ENCODE measurements at regions not wholly inside any gene's neighbourhood (a gene's known extent, or its start where the extent isn't known, plus 50 kb on each side); places are given as distances from the start of the nearest gene placed in this dataset.

DNA sequence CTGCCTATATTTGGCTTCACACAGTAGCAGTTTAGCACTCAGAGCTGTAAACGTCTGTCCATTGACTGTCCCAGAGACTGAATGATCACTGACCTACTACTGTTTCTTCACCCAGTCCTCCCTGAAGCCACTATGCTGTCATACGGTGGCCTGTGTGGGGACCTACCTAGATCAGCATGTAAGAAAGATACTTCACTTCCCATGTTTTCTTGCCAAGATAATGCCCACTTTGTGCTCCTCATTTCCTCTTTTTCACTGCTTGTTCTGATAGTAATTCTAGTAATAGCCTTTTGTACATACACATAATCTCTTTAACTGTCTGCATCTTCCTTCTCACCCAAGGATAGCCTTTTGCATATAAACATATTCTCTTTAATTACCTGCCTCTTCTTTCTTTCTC, 109.9 kb upstream of the TIAM2 start:
- no peaks in the 10 kb centered on the region; the same call in none of the 2 replicates for H3K36me3 ChIP-seq (ENCODE audit: control insufficient read depth, insufficient read depth, low read length)
- no peak overlapping the region for H3K4me3 ChIP-seq (replicated peaks; ENCODE audit: low read depth, low read length)
- H3K27me3 ChIP-seq (replicated peaks; ENCODE audit: control insufficient read depth, insufficient read depth, low read length), result no peaks in the 10 kb centered on the region
- TF ChIP-seq, protein P1, sequence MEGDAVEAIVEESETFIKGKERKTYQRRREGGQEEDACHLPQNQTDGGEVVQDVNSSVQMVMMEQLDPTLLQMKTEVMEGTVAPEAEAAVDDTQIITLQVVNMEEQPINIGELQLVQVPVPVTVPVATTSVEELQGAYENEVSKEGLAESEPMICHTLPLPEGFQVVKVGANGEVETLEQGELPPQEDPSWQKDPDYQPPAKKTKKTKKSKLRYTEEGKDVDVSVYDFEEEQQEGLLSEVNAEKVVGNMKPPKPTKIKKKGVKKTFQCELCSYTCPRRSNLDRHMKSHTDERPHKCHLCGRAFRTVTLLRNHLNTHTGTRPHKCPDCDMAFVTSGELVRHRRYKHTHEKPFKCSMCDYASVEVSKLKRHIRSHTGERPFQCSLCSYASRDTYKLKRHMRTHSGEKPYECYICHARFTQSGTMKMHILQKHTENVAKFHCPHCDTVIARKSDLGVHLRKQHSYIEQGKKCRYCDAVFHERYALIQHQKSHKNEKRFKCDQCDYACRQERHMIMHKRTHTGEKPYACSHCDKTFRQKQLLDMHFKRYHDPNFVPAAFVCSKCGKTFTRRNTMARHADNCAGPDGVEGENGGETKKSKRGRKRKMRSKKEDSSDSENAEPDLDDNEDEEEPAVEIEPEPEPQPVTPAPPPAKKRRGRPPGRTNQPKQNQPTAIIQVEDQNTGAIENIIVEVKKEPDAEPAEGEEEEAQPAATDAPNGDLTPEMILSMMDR (IDR thresholded peaks at IDR 0.05; ENCODE audit: insufficient read depth, low read length, poor library complexity, severe bottlenecking), result no peak
- no peak for DNase-seq (ENCODE audit: extremely low read depth, insufficient read length)

- no peak overlapping the region for H3K4me3 ChIP-seq (replicated peaks; ENCODE audit: low read depth, low read length)
- H3K27me3 ChIP-seq (replicated peaks; ENCODE audit: control insufficient read depth, insufficient read depth, low read length), result no peaks in the 10 kb centered on the region
- TF ChIP-seq, protein P1 (IDR thresholded peaks at IDR 0.05; ENCODE audit: insufficient read depth, low read length, poor library complexity, severe bottlenecking), result no peak
- no peak for DNase-seq (ENCODE audit: extremely low read depth, insufficient read length)
- no peaks in the 10 kb centered on the region; the same call in none of the 2 replicates for H3K36me3 ChIP-seq (ENCODE audit: control insufficient read depth, insufficient read depth, low read length)
These were observed 109.1 kb upstream of the TIAM2 start for GRCh38 chr6:154886016-154886415.

DNA sequence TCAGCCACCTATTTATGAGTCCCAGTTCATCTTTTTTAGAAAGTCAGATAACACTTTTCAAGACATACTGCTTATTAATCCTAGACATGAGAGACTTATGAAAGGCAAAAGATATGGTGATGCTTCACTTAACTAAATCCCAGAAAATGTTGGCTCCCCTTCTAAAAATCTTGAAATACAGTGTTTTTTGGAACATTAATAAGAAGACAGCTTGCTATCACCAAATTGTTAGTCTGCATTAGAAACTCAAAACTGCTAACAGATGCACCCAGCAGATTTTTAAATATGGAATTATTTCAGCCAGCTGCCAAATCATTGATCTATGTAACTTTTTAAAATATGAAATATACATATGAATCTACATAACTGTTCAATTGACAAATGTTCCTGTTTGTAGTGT, 108.6 kb upstream of the TIAM2 start:
- no peaks in the 10 kb centered on the region for H3K27me3 ChIP-seq (replicated peaks; ENCODE audit: control insufficient read depth, insufficient read depth, low read length)
- no peak overlapping the region for H3K4me3 ChIP-seq (replicated peaks; ENCODE audit: low read depth, low read length)
- DNase-seq (ENCODE audit: extremely low read depth, insufficient read length), result no peak
- no peaks in the 10 kb centered on the region; the same call in none of the 2 replicates for H3K36me3 ChIP-seq (ENCODE audit: control insufficient read depth, insufficient read depth, low read length)
- TF ChIP-seq, protein P1 (IDR thresholded peaks at IDR 0.05; ENCODE audit: insufficient read depth, low read length, poor library complexity, severe bottlenecking), result no peak

GRCh38 chr6:154887051-154887450, 108.1 kb upstream of the TIAM2 start:
- TF ChIP-seq, protein P1 (IDR thresholded peaks at IDR 0.05; ENCODE audit: insufficient read depth, low read length, poor library complexity, severe bottlenecking), result no peak
- no peaks in the 10 kb centered on the region for H3K27me3 ChIP-seq (replicated peaks; ENCODE audit: control insufficient read depth, insufficient read depth, low read length)
- H3K4me3 ChIP-seq (replicated peaks; ENCODE audit: low read depth, low read length), result no peak overlapping the region
- H3K36me3 ChIP-seq (ENCODE audit: control insufficient read depth, insufficient read depth, low read length), result no peaks in the 10 kb centered on the region; the same call in none of the 2 replicates
- DNase-seq (ENCODE audit: extremely low read depth, insufficient read length), result no peak

GRCh38 chr6:154888421-154889295, 106.5 kb upstream of the TIAM2 start:
- Histone ChIP-seq H3K27me3 (replicated peaks; ENCODE audit: control insufficient read depth, insufficient read depth, low read length) (no peaks in the 10 kb centered on the region), H3K4me3 (replicated peaks; ENCODE audit: low read depth, low read length) (no peak overlapping the region), H3K36me3 (ENCODE audit: control insufficient read depth, insufficient read depth, low read length) (no peaks in the 10 kb centered on the region; the same call in 1 of the 2 replicates)
- TF ChIP-seq, protein P1 (IDR thresholded peaks at IDR 0.05; ENCODE audit: insufficient read depth, low read length, poor library complexity, severe bottlenecking), result no peak
- DNase-seq (ENCODE audit: extremely low read depth, insufficient read length), result no peak
